OCI-LY7 (cell line): ENCODE measurements at regions not wholly inside any gene's neighbourhood (a gene's known extent, or its start where the extent isn't known, plus 50 kb on each side); places are given as distances from the start of the nearest gene placed in this dataset.

Source experiments
- BruUV-seq: library from RNA; stranded (reverse); fragments of 400-500 nt; replicated peaks from 2 replicates; lab custom pipeline; 2021; lab: Mats Ljungman, UMichigan
- CTCF ChIA-PET: fragments of 300-600 bp; sonication (Branson Sonifier 250); formaldehyde crosslinking; loops from one replicate; lab custom pipeline; 2022; ENCODE audit warnings: antibody characterized with exemption; ENCODE audit not compliant: unreplicated experiment; lab: Charles Lee
- POLR2A ChIA-PET: fragments of 300-600 bp; sonication (Branson Sonifier 250); formaldehyde crosslinking; loops from one replicate; lab custom pipeline; 2022; ENCODE audit warnings: antibody characterized with exemption; lab: Charles Lee
- DNase-seq: peaks from one replicate; pipeline ENCODE4 v3.0.0-alpha.2; 2015; ENCODE audit warnings: low spot score
- H2AFZ ChIP-seq: fragments of 200-600 bp; sonication (generic), shearing (Covaris generic); 2 replicates; pipeline ENCODE4 v1.6.1; 2014; ENCODE audit warnings: mild to moderate bottlenecking, antibody characterized with exemption, low read length, moderate library complexity
- H3K27ac ChIP-seq: fragments of 200-600 bp; sonication (generic); 2 replicates; pipeline ENCODE4 v1.5.1; 2014; ENCODE audit warnings: mixed run types, low read depth, mild to moderate bottlenecking, moderate library complexity, low read length, inconsistent platforms; ENCODE audit not compliant: poor library complexity, severe bottlenecking
- H3K36me3 ChIP-seq: fragments of 200-600 bp; sonication (generic); 2 replicates; pipeline ENCODE4 v1.6.1; 2014; ENCODE audit warnings: mild to moderate bottlenecking, antibody characterized with exemption, low read length, moderate library complexity, mixed read lengths; ENCODE audit not compliant: insufficient read depth
- H3K4me1 ChIP-seq: fragments of 200-600 bp; sonication (generic); 2 replicates; pipeline ENCODE4 v1.5.1; 2014; ENCODE audit warnings: mild to moderate bottlenecking, low read length; ENCODE audit not compliant: insufficient read depth, poor library complexity, severe bottlenecking
- H3K4me2 ChIP-seq: fragments of 200-600 bp; sonication (generic); 2 replicates; pipeline ENCODE4 v1.6.1; 2014; ENCODE audit warnings: mild to moderate bottlenecking, low read length
- H3K4me3 ChIP-seq: fragments of 200-600 bp; sonication (generic); 2 replicates; pipeline ENCODE4 v1.5.1; 2014; ENCODE audit warnings: mild to moderate bottlenecking, low read depth, low read length; ENCODE audit not compliant: poor library complexity, severe bottlenecking
- H3K79me2 ChIP-seq: fragments of 200-600 bp; sonication (generic); 2 replicates; pipeline ENCODE4 v1.6.1; 2016; ENCODE audit warnings: low read depth, mild to moderate bottlenecking, low read length, moderate library complexity, mixed read lengths; ENCODE audit not compliant: insufficient read depth
- H3K9me2 ChIP-seq: fragments of 200-600 bp; sonication (generic); 2 replicates; pipeline ENCODE4 v1.6.1; 2016; ENCODE audit warnings: mild to moderate bottlenecking, low read length, mixed read lengths; ENCODE audit not compliant: insufficient read depth
- H3K9me3 ChIP-seq: fragments of 200-600 bp; sonication (generic); 2 replicates; pipeline ENCODE4 v1.6.1; 2014; ENCODE audit warnings: mild to moderate bottlenecking, mixed run types, low read length, mixed read lengths
- H4K20me1 ChIP-seq: fragments of 200-600 bp; sonication (generic); 2 replicates; pipeline ENCODE4 v1.6.1; 2014; ENCODE audit warnings: mild to moderate bottlenecking, antibody characterized with exemption, low read length, moderate library complexity, mixed read lengths; ENCODE audit not compliant: insufficient read depth
- EZH2phosphoT487 ChIP-seq: fragments of 200-600 bp; sonication (generic); IDR thresholded peaks from 2 replicates; pipeline ENCODE4 v1.6.1; 2018; ENCODE audit warnings: low read depth, borderline replicate concordance, mild to moderate bottlenecking, mixed run types, antibody characterized with exemption, low read length, moderate library complexity, mixed read lengths
- intact Hi-C: fragments of 100-400 bp; cut with micrococcal nuclease; formaldehyde crosslinking; loops from one replicate; pipeline ENCODE4 v1.10.0; 2022; ENCODE audit not compliant: unreplicated experiment
- TF ChIP-seq, protein P1 (sequence below): fragments of 200-600 bp; sonication (generic); conservative IDR thresholded peaks from 2 replicates; pipeline ENCODE4 v1.5.1; 2014; ENCODE audit warnings: mild to moderate bottlenecking, antibody characterized with exemption, low read length, moderate library complexity, mixed read lengths

DNA sequence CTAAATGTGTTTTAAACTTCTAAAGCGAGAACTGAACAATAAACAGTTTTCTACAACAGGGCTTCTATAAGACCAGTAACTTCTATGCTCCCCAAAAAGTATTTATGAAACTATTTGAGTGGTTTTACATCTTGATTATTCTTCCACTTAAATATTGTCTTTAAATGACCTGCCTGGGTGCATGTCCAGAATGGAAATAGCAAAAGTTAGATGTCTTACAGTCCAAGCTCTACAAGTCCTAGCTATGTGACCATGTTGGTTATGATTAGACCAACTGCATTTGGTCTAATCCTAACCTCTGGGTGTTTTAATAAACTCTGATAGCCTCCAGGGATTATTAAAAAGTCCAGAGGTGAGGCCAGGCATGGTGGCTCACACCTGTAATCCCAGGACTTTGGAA lies 79.0 kb upstream of the ATXN3L start:
- no peak overlapping the region for H3K4me3 ChIP-seq
- intact Hi-C loops, result no loop called here
- H3K79me2 ChIP-seq, result no peaks in the 10 kb centered on the region
- no peaks in the 10 kb centered on the region for H3K9me2 ChIP-seq
- BruUV-seq, result no TSS peak
- ChIA-PET POLR2A (no interaction called here), CTCF (no interaction called here)
- H3K27ac ChIP-seq, result no peak overlapping the region
- H3K9me3 ChIP-seq, result no peaks in the 10 kb centered on the region
- H3K4me2 ChIP-seq, result no peak overlapping the region
- no peaks in the 10 kb centered on the region for H4K20me1 ChIP-seq
- H3K36me3 ChIP-seq, result no peaks in the 10 kb centered on the region
- no peak for DNase-seq
- no peak overlapping the region for H2AFZ ChIP-seq
- TF ChIP-seq EZH2phosphoT487, result no peak
- TF ChIP-seq, protein P1, sequence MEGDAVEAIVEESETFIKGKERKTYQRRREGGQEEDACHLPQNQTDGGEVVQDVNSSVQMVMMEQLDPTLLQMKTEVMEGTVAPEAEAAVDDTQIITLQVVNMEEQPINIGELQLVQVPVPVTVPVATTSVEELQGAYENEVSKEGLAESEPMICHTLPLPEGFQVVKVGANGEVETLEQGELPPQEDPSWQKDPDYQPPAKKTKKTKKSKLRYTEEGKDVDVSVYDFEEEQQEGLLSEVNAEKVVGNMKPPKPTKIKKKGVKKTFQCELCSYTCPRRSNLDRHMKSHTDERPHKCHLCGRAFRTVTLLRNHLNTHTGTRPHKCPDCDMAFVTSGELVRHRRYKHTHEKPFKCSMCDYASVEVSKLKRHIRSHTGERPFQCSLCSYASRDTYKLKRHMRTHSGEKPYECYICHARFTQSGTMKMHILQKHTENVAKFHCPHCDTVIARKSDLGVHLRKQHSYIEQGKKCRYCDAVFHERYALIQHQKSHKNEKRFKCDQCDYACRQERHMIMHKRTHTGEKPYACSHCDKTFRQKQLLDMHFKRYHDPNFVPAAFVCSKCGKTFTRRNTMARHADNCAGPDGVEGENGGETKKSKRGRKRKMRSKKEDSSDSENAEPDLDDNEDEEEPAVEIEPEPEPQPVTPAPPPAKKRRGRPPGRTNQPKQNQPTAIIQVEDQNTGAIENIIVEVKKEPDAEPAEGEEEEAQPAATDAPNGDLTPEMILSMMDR, result no peak
- H3K4me1 ChIP-seq, result no peaks in the 10 kb centered on the region

DNA sequence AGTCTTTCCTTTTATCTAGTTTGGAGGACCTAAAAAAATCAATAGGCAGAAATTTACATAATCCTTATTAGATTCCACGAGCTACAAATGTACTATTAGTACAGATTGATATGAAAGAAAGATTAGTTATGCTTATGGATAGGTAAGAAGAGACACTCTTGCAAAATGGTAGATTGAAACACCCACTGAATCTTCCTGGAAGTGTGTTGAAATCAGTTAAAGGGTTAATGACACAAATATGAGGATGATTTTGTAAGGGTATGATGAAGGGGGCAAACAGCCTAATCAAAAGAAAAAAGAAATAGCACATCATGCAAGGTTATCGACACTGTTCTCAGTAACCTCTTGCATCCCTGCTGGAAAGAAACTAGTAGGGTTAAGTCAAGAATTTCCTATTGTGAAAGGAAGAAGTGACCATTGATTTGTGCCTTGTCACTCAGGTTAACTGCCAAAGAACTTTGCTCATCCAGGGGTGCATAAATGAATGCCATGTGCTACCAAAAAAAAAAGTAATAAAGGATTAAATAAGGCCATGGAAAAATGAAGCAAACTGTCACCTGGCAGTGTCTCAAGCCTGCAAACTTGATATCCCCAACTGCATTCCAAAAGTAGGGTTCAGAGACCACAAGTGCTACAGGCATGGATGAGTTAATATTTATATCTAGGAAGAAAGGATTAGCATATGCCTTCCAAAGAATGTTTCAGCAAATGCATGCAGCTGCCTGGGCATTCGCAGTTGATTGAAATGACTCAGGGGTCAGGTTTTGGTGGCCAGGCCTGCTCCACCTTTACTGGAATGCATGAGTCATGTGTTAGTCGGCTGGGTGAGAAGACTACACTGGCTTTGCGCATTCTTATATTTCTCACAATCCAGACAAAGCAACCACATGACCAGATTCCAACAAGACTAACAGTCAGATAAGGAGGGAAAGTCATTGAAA lies 78.3 kb upstream of the ATXN3L start:
- CTCF ChIA-PET, result no interaction called here
- no peak for DNase-seq

GRCh38 chrX:13396924-13397323 lies 77.1 kb upstream of the ATXN3L start:
- H3K4me1 ChIP-seq, result no peaks in the 10 kb centered on the region
- no peak overlapping the region for H3K4me3 ChIP-seq
- H2AFZ ChIP-seq, result no peak overlapping the region
- no TSS peak for BruUV-seq
- no peaks in the 10 kb centered on the region for H4K20me1 ChIP-seq
- H3K4me2 ChIP-seq, result no peak overlapping the region
- TF ChIP-seq, protein P1, result no peak
- TF ChIP-seq EZH2phosphoT487, result no peak
- no peaks in the 10 kb centered on the region for H3K79me2 ChIP-seq
- H3K9me3 ChIP-seq, result no peaks in the 10 kb centered on the region
- DNase-seq, result no peak
- POLR2A ChIA-PET, result no interaction called here
- H3K9me2 ChIP-seq, result no peaks in the 10 kb centered on the region
- CTCF ChIA-PET, result no interaction called here
- intact Hi-C loops, result no loop called here
- H3K36me3 ChIP-seq, result no peaks in the 10 kb centered on the region
- H3K27ac ChIP-seq, result no peak overlapping the region

More for the DNA sequence above, 78.3 kb upstream of the ATXN3L start:
- Histone ChIP-seq H3K27ac (no peak overlapping the region), H2AFZ (no peak overlapping the region), H3K9me2 (no peaks in the 10 kb centered on the region), H3K4me1 (no peaks in the 10 kb centered on the region), H3K36me3 (no peaks in the 10 kb centered on the region), H3K9me3 (no peaks in the 10 kb centered on the region), H3K4me2 (no peak overlapping the region), H4K20me1 (no peaks in the 10 kb centered on the region), H3K4me3 (no peak overlapping the region), H3K79me2 (no peaks in the 10 kb centered on the region)
- no TSS peak for BruUV-seq
- TF ChIP-seq EZH2phosphoT487, result no peak
- POLR2A ChIA-PET, result no interaction called here
- intact Hi-C loops, result no loop called here
